PC-3 (cell line): ENCODE measurements at regions not wholly inside any gene's neighbourhood (a gene's known extent, or its start where the extent isn't known, plus 50 kb on each side); places are given as distances from the start of the nearest gene placed in this dataset.
A peak's percentile ranks its signal among the peaks of the same experiment; 100 is the strongest.

Experiments used
- ATAC-seq: fragments of 200-7000 bp; cut with Tn5 transposase; 2 replicates; pipeline ENCODE4 v1.9.1; 2020; ENCODE audit warnings: mild to moderate bottlenecking, moderate library complexity
- BruUV-seq: library from RNA; stranded (reverse); fragments of 400-500 nt; replicated peaks from 2 replicates; lab custom pipeline; 2021; lab: Mats Ljungman, UMichigan
- CTCF ChIA-PET: fragments of 300-600 bp; sonication (Branson Sonifier 250); formaldehyde crosslinking; loops from one replicate; lab custom pipeline; 2022; ENCODE audit warnings: antibody characterized with exemption; lab: Charles Lee
- POLR2A ChIA-PET: fragments of 300-600 bp; sonication (Branson Sonifier 250); formaldehyde crosslinking; loops from one replicate; lab custom pipeline; 2022; ENCODE audit warnings: antibody characterized with exemption; ENCODE audit not compliant: unreplicated experiment; lab: Charles Lee
- DNase-seq: peaks from one replicate; pipeline ENCODE4 v3.0.0-alpha.2; 2015
- H2AFZ ChIP-seq: fragments of 300-600 bp; sonication (generic); 2 replicates; pipeline ENCODE4 v1.6.0; 2016; ENCODE audit warnings: antibody characterized with exemption, low read length
- H3F3A ChIP-seq: fragments of 300-600 bp; sonication (generic); one replicate; pipeline ENCODE4 v1.6.0; 2017; ENCODE audit warnings: antibody characterized with exemption, low read length, control low read depth, mild to moderate bottlenecking; ENCODE audit not compliant: unreplicated experiment
- H3K27ac ChIP-seq: fragments of 300-600 bp; sonication (generic); 2 replicates; pipeline ENCODE4 v1.5.1; 2016; ENCODE audit warnings: mild to moderate bottlenecking, low read length
- H3K27me3 ChIP-seq: fragments of 300-600 bp; sonication (generic); 2 replicates; pipeline ENCODE4 v1.6.1; 2016; ENCODE audit warnings: low read length, mixed read lengths
- H3K36me3 ChIP-seq: fragments of 300-600 bp; sonication (generic); 2 replicates; pipeline ENCODE4 v1.6.1; 2016; ENCODE audit warnings: low read depth, mixed run types, low read length, mixed read lengths
- H3K4me1 ChIP-seq: fragments of 300-600 bp; sonication (generic); 2 replicates; pipeline ENCODE4 v1.5.1; 2016; ENCODE audit warnings: low read length; ENCODE audit not compliant: insufficient read depth
- H3K4me2 ChIP-seq: fragments of 300-600 bp; sonication (generic); 2 replicates; pipeline ENCODE4 v1.6.0; 2016; ENCODE audit warnings: low read length
- H3K4me3 ChIP-seq: fragments of 300-600 bp; sonication (generic); 2 replicates; pipeline ENCODE4 v1.5.1; 2016; ENCODE audit warnings: mild to moderate bottlenecking, low read length, mixed read lengths
- H3K79me2 ChIP-seq: fragments of 300-600 bp; sonication (generic); 2 replicates; pipeline ENCODE4 v1.6.1; 2017; ENCODE audit warnings: low read length, mixed read lengths
- H3K9ac ChIP-seq: fragments of 300-600 bp; sonication (generic); 2 replicates; pipeline ENCODE4 v1.6.0; 2016; ENCODE audit warnings: mild to moderate bottlenecking, low read length
- H3K9me2 ChIP-seq: fragments of 300-600 bp; sonication (generic); replicated peaks from 2 replicates; pipeline ENCODE4 v1.6.1; 2016; ENCODE audit warnings: mixed run types, low read length, mixed read lengths
- H3K9me3 ChIP-seq: fragments of 300-600 bp; sonication (generic); 2 replicates; pipeline ENCODE4 v1.6.1; 2016; ENCODE audit warnings: low read length, mixed read lengths
- H4K20me1 ChIP-seq: fragments of 300-600 bp; sonication (generic); 2 replicates; pipeline ENCODE4 v1.6.1; 2016; ENCODE audit warnings: low read length, mixed read lengths
- CTCF ChIP-seq: fragments of 300-600 bp; sonication (generic); conservative IDR thresholded peaks from 2 replicates; pipeline ENCODE4 v1.5.1; 2017; ENCODE audit warnings: antibody characterized with exemption, low read depth, mild to moderate bottlenecking, low read length
- EZH2 ChIP-seq: fragments of 300-600 bp; sonication (generic); IDR thresholded peaks from one replicate; pipeline ENCODE4 v1.6.1; 2017; ENCODE audit warnings: antibody characterized with exemption, mild to moderate bottlenecking, low read length; ENCODE audit not compliant: unreplicated experiment
- EZH2phosphoT487 ChIP-seq: fragments of 300-600 bp; sonication (generic); IDR thresholded peaks from 2 replicates; pipeline ENCODE4 v1.6.1; 2018; ENCODE audit warnings: mild to moderate bottlenecking, antibody characterized with exemption, low read length, borderline replicate concordance
- intact Hi-C: fragments of 100-400 bp; cut with micrococcal nuclease; formaldehyde crosslinking; loops from 2 replicates; pipeline ENCODE4 v1.9.0; 2023

- H3K79me2 ChIP-seq: no peaks in the 10 kb centered on the region
- TF ChIP-seq EZH2 (no peak), CTCF (peak; percentile 47; the same call in 1 of the 2 replicates), EZH2phosphoT487 (no peak)
- H3K4me3 ChIP-seq: no peak overlapping the region
- H4K20me1 ChIP-seq: no peaks in the 10 kb centered on the region
- no TSS peak for BruUV-seq
- H2AFZ ChIP-seq: no peak overlapping the region
- H3K9me3 ChIP-seq: no peaks in the 10 kb centered on the region
- H3K9ac ChIP-seq: no peak overlapping the region
- H3F3A ChIP-seq: no peaks in the 10 kb centered on the region
- intact Hi-C loops: no loop called here
- H3K27me3 ChIP-seq: peaks cover 29% of the 10 kb centered on the region
- CTCF ChIA-PET: no interaction called here
- no peak overlapping the region for H3K4me2 ChIP-seq
- no peaks in the 10 kb centered on the region for H3K4me1 ChIP-seq
- H3K9me2 ChIP-seq: no peaks in the 10 kb centered on the region
- ATAC-seq (peak; percentile 55), DNase-seq (peak; percentile 31)
- POLR2A ChIA-PET: no interaction called here
- H3K27ac ChIP-seq: no peak overlapping the region
- no peaks in the 10 kb centered on the region for H3K36me3 ChIP-seq
These were observed 76.3 kb downstream of the KRTAP19-8 start for GRCh38 chr21:30962013-30962412.

- Histone ChIP-seq H3K79me2 (no peaks in the 10 kb centered on the region), H3F3A (no peaks in the 10 kb centered on the region), H3K9me2 (no peaks in the 10 kb centered on the region), H3K27ac (no peak overlapping the region), H3K9me3 (no peaks in the 10 kb centered on the region), H3K27me3 (peaks cover 25% of the 10 kb centered on the region), H3K9ac (no peak overlapping the region), H3K36me3 (no peaks in the 10 kb centered on the region), H3K4me2 (no peak overlapping the region), H3K4me1 (no peaks in the 10 kb centered on the region), H2AFZ (no peak overlapping the region), H4K20me1 (no peaks in the 10 kb centered on the region), H3K4me3 (no peak overlapping the region)
- CTCF ChIA-PET: no interaction called here
- TF ChIP-seq EZH2 (no peak), CTCF (no peak), EZH2phosphoT487 (no peak)
- BruUV-seq: no TSS peak
- DNase-seq: no peak
- POLR2A ChIA-PET: no interaction called here
- no peak for ATAC-seq
- intact Hi-C loops: no loop called here
These were observed 77.4 kb upstream of the KRTAP11-1 start for GRCh38 chr21:30958741-30959140.

- Histone ChIP-seq H3F3A (no peaks in the 10 kb centered on the region), H3K9ac (no peak overlapping the region), H3K27ac (no peak overlapping the region), H3K27me3 (peaks cover 18% of the 10 kb centered on the region), H3K4me3 (no peak overlapping the region), H3K4me1 (no peaks in the 10 kb centered on the region), H3K79me2 (no peaks in the 10 kb centered on the region), H4K20me1 (no peaks in the 10 kb centered on the region), H3K4me2 (no peak overlapping the region), H3K36me3 (no peaks in the 10 kb centered on the region), H2AFZ (no peak overlapping the region), H3K9me2 (no peaks in the 10 kb centered on the region), H3K9me3 (no peaks in the 10 kb centered on the region)
- ChIA-PET CTCF (no interaction called here), POLR2A (no interaction called here)
- no TSS peak for BruUV-seq
- intact Hi-C loops: no loop called here
- ATAC-seq (no peak), DNase-seq (no peak)
- TF ChIP-seq EZH2 (no peak), CTCF (no peak), EZH2phosphoT487 (no peak)
These were observed 75.6 kb upstream of the KRTAP11-1 start for GRCh38 chr21:30957010-30957409.
